BJ (cell line): ENCODE measurements at regions not wholly inside any gene's neighbourhood (a gene's known extent, or its start where the extent isn't known, plus 50 kb on each side); places are given as distances from the start of the nearest gene placed in this dataset.

Experiments used
- CTCF ChIA-PET: fragments of 350-600 bp; formaldehyde crosslinking; extraction: SDS; loops from one replicate; lab custom pipeline; 2021; ENCODE audit warnings: antibody characterized with exemption, inconsistent platforms; lab: Yijun Ruan, JAX
- POLR2A ChIA-PET: fragments of 300-600 bp; sonication (Branson Sonifier 250); formaldehyde crosslinking; extraction: SDS; loops from one replicate; lab custom pipeline; 2021; ENCODE audit warnings: antibody characterized with exemption; lab: Charles Lee
- DNase-seq: peaks from one replicate; pipeline ENCODE4 v3.0.0-alpha.2; 2011; ENCODE audit warnings: low read depth
- H3K27me3 ChIP-seq: 2 replicates; pipeline ENCODE4 v1.6.0; 2011; ENCODE audit warnings: low read length; ENCODE audit not compliant: control insufficient read depth, insufficient read depth
- H3K36me3 ChIP-seq: 2 replicates; pipeline ENCODE4 v1.5.1; 2011; ENCODE audit warnings: low read length; ENCODE audit not compliant: control insufficient read depth, insufficient read depth
- H3K4me3 ChIP-seq: 2 replicates; pipeline ENCODE4 v1.5.1; 2011; ENCODE audit warnings: low read depth, mild to moderate bottlenecking, control low read depth, low read length
- TF ChIP-seq, protein P1 (sequence below): IDR thresholded peaks from 2 replicates; pipeline ENCODE4 v1.5.1; 2011; ENCODE audit warnings: low read depth, mild to moderate bottlenecking, control low read depth, inconsistent platforms, low read length, moderate library complexity; ENCODE audit not compliant: insufficient read depth

- CTCF ChIA-PET = no interaction called here
- TF ChIP-seq, protein P1, sequence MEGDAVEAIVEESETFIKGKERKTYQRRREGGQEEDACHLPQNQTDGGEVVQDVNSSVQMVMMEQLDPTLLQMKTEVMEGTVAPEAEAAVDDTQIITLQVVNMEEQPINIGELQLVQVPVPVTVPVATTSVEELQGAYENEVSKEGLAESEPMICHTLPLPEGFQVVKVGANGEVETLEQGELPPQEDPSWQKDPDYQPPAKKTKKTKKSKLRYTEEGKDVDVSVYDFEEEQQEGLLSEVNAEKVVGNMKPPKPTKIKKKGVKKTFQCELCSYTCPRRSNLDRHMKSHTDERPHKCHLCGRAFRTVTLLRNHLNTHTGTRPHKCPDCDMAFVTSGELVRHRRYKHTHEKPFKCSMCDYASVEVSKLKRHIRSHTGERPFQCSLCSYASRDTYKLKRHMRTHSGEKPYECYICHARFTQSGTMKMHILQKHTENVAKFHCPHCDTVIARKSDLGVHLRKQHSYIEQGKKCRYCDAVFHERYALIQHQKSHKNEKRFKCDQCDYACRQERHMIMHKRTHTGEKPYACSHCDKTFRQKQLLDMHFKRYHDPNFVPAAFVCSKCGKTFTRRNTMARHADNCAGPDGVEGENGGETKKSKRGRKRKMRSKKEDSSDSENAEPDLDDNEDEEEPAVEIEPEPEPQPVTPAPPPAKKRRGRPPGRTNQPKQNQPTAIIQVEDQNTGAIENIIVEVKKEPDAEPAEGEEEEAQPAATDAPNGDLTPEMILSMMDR = no peak
- no peak for DNase-seq
- Histone ChIP-seq H3K36me3 (no peaks in the 10 kb centered on the region), H3K27me3 (no peaks in the 10 kb centered on the region), H3K4me3 (no peak overlapping the region)
- POLR2A ChIA-PET = no interaction called here
Observed at GRCh38 chr12:119245904-119246494, 67.3 kb downstream of the HSPB8 start.

DNA sequence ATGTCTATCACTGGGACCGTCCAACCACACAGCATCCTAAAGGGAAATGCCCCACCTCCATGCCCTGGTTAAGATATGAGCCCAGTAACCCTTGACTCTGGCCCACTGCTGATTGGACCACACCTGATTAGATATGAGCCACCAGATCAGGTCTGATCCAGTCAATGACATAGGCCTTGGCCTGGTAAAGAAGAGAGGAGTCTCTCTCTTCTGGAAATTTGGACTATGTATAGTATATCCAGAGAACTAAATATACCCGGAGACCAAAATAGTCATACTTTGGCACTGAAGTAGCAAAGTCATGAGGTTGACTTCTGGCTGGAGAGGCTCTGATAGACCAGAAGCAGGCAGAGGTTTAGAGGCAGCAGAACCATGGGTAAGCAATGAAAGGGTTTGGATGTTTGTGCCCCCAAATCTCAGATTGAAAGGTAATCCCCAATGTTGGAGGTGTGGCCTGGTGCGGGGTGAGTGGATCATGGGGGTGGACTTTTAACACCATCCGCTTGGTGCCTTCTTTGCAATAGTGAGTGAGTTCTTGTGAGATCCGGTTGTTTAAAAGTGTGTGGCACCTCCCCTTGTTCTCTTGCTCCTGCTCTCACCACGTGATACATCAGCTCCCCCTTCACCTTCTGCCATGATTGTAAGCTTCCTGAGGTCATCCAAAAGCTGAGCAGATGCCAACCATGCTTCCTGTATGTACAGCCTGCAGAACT lies 68.4 kb downstream of the HSPB8 start:
- Histone ChIP-seq H3K27me3 (no peaks in the 10 kb centered on the region), H3K4me3 (no peak overlapping the region), H3K36me3 (no peaks in the 10 kb centered on the region)
- no peak for DNase-seq
- CTCF ChIA-PET = interaction anchor here (0.7 kb wide), 1 partner anchor 78 kb away, joined by 3 read pairs; no protein-coding TSS in a partner anchor
- POLR2A ChIA-PET = no interaction called here
- TF ChIP-seq, protein P1 = no peak

DNA sequence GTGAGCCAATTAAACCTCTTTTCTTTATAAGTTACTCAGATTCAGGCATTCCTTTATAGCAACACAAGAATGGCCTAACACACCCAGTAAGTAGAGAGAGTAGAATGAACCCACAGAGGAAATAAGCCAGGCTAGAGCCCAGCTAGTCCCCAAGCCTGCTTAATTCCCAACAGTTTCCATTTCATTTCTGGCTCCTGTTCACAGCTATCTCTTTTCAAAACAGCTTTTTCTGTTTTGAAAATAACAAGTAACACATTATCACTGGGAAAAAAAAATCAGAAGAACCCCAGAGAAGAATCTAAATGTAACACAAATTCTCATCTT lies 69.0 kb downstream of the HSPB8 start:
- no peak overlapping the region for H3K4me3 ChIP-seq
- TF ChIP-seq, protein P1 = no peak
- DNase-seq = no peak
- no peaks in the 10 kb centered on the region for H3K36me3 ChIP-seq
- ChIA-PET POLR2A (no interaction called here), CTCF (interaction anchor here (0.7 kb wide), 1 partner anchor 77 kb away, joined by 3 read pairs; no protein-coding TSS in a partner anchor)
- no peaks in the 10 kb centered on the region for H3K27me3 ChIP-seq

- ChIA-PET CTCF (no interaction called here), POLR2A (no interaction called here)
- Histone ChIP-seq H3K4me3 (no peak overlapping the region), H3K27me3 (no peaks in the 10 kb centered on the region), H3K36me3 (no peaks in the 10 kb centered on the region)
- no peak for DNase-seq
- TF ChIP-seq, protein P1 = no peak
Observed at GRCh38 chr12:119249383-119250155, 70.8 kb downstream of the HSPB8 start.

DNA sequence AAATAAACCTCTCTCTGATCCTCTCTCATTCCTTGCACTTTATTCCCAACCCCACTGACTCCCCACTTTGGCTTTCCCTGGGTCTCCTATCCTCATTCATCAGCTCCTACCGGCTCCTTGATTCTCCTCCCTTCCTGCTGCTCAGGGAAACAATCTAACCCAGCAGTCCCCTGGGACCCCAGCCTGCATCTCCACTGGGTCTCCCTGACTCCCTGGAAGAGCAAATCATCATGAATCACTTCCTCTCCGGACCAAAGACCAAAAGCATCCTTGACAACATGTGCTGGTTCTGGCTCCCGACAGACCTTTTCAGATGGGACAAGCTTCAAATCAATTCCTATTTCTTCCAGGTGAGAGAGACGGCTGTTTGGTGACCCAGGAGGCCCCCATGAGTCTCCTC lies 76.6 kb downstream of the HSPB8 start:
- Histone ChIP-seq H3K36me3 (no peaks in the 10 kb centered on the region), H3K27me3 (no peaks in the 10 kb centered on the region), H3K4me3 (no peak overlapping the region)
- TF ChIP-seq, protein P1 = no peak
- DNase-seq = no peak
- ChIA-PET CTCF (no interaction called here), POLR2A (no interaction called here)
